DND-41 (cell line): ENCODE measurements at regions not wholly inside any gene's neighbourhood (a gene's known extent, or its start where the extent isn't known, plus 50 kb on each side); places are given as distances from the start of the nearest gene placed in this dataset.

Experiments used
- ATAC-seq: fragments of 200-7000 bp; cut with Tn5 transposase; 3 replicates; pipeline ENCODE4 v1.9.1; 2021; ENCODE audit warnings: low read depth; ENCODE audit not compliant: insufficient read depth
- DNase-seq: peaks from one replicate; pipeline ENCODE4 v3.0.0-alpha.2; 2020
- H2AFZ ChIP-seq: 2 replicates; pipeline ENCODE4 v1.6.0; 2012; ENCODE audit warnings: low read depth, low read length
- H3K27ac ChIP-seq: 2 replicates; pipeline ENCODE4 v1.5.1; 2012; ENCODE audit warnings: low read length, inconsistent platforms
- H3K27me3 ChIP-seq: fragments of 200-600 bp; sonication (generic); 2 replicates; pipeline ENCODE4 v1.6.0; 2012; ENCODE audit warnings: low read length, mild to moderate bottlenecking, inconsistent platforms; ENCODE audit not compliant: insufficient read depth, poor library complexity
- H3K36me3 ChIP-seq: 2 replicates; pipeline ENCODE4 v1.5.1; 2012; ENCODE audit warnings: low read length, inconsistent platforms; ENCODE audit not compliant: insufficient read depth
- H3K4me1 ChIP-seq: 2 replicates; pipeline ENCODE4 v1.5.1; 2012; ENCODE audit warnings: mild to moderate bottlenecking, low read length; ENCODE audit not compliant: insufficient read depth
- H3K4me2 ChIP-seq: 2 replicates; pipeline ENCODE4 v1.6.0; 2012; ENCODE audit warnings: mild to moderate bottlenecking, moderate library complexity, low read length, inconsistent platforms; ENCODE audit not compliant: insufficient read depth
- H3K4me3 ChIP-seq, 2 experiments: fragments of 200-600 bp in 1 of 2; shearing (Covaris generic) in 1 of 2; 2 replicates each; pipeline ENCODE4 v1.5.1; 2012 to 2016; ENCODE audit warnings: inconsistent platforms in 2 of 2, low read length in 2 of 2, mild to moderate bottlenecking in 2 of 2, low read depth in 1 of 2, moderate library complexity in 1 of 2
- H3K79me2 ChIP-seq: 2 replicates; pipeline ENCODE4 v1.6.0; 2012; ENCODE audit warnings: low read length, inconsistent platforms; ENCODE audit not compliant: insufficient read depth
- H3K9ac ChIP-seq: 2 replicates; pipeline ENCODE4 v1.6.0; 2012; ENCODE audit warnings: low read depth, mild to moderate bottlenecking, inconsistent platforms, low read length, moderate library complexity
- H3K9me3 ChIP-seq: 2 replicates; pipeline ENCODE4 v1.5.1; 2012; ENCODE audit warnings: low read length, moderate library complexity, mild to moderate bottlenecking, inconsistent platforms; ENCODE audit not compliant: insufficient read depth, severe bottlenecking
- H4K20me1 ChIP-seq: 2 replicates; pipeline ENCODE4 v1.6.0; 2012; ENCODE audit warnings: low read length; ENCODE audit not compliant: insufficient read depth
- EZH2 ChIP-seq: IDR thresholded peaks from 3 replicates; pipeline ENCODE4 v1.6.1; 2012; ENCODE audit warnings: borderline replicate concordance, low read depth, mild to moderate bottlenecking, moderate library complexity, low read length, inconsistent platforms; ENCODE audit not compliant: severe bottlenecking
- TF ChIP-seq, protein P1 (sequence below): IDR thresholded peaks from 2 replicates; pipeline ENCODE4 v1.5.1; 2012; ENCODE audit warnings: borderline replicate concordance, low read length, moderate library complexity, mild to moderate bottlenecking; ENCODE audit not compliant: poor library complexity, severe bottlenecking; ENCODE audit errors: extremely low read depth

DNA sequence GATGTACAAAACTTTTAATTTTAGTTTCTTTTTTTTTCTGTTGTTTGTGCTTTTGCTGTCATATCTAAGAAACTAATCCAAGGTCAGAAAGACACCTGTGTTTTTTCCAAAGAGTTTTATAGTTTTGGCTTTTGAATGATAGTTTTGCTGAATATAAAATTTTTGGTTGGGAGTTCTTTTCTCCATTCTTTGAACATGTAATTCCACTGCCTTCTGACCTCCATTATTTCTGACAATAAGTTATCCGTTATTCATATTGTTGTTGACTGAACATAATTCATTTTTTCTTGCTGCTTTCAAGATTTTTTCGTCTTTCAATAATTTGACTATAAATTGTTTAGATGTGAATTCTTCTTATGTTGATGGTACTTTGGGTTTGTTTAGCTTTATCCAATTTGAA is 82.2 kb upstream of the SLC24A2 start:
- no peak overlapping the region for H3K9ac ChIP-seq
- no peak overlapping the region for H3K4me2 ChIP-seq
- no peak overlapping the region for H2AFZ ChIP-seq
- H4K20me1 ChIP-seq = no peaks in the 10 kb centered on the region
- H3K36me3 ChIP-seq = no peaks in the 10 kb centered on the region
- no peaks in the 10 kb centered on the region for H3K27me3 ChIP-seq
- DNase-seq = no peak
- ATAC-seq = no peak
- H3K9me3 ChIP-seq = no peaks in the 10 kb centered on the region
- H3K4me3 ChIP-seq = no peak overlapping the region
- TF ChIP-seq, protein P1, sequence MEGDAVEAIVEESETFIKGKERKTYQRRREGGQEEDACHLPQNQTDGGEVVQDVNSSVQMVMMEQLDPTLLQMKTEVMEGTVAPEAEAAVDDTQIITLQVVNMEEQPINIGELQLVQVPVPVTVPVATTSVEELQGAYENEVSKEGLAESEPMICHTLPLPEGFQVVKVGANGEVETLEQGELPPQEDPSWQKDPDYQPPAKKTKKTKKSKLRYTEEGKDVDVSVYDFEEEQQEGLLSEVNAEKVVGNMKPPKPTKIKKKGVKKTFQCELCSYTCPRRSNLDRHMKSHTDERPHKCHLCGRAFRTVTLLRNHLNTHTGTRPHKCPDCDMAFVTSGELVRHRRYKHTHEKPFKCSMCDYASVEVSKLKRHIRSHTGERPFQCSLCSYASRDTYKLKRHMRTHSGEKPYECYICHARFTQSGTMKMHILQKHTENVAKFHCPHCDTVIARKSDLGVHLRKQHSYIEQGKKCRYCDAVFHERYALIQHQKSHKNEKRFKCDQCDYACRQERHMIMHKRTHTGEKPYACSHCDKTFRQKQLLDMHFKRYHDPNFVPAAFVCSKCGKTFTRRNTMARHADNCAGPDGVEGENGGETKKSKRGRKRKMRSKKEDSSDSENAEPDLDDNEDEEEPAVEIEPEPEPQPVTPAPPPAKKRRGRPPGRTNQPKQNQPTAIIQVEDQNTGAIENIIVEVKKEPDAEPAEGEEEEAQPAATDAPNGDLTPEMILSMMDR = no peak
- TF ChIP-seq EZH2 = no peak
- H3K79me2 ChIP-seq = no peaks in the 10 kb centered on the region
- H3K27ac ChIP-seq = no peak overlapping the region
- no peaks in the 10 kb centered on the region for H3K4me1 ChIP-seq

DNA sequence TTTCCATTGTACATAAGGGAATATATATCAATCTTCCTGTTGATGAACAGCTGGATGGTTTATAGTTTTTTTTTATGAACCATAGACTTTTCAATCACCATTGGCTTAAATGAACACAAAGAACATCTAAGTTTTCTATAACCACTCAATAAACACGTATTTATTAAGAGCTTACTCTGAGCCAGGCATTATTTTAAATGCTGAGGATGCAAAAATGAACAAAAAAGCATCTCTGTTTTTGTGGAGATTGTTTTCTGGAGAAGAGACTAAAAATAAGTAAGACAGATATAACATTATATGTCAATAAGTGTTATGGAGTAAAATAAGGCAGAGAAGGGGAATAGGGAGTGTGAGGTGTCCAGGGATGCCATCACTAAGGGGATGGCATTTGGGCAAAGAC is 52.1 kb upstream of the SLC24A2 start:
- H3K9me3 ChIP-seq = no peaks in the 10 kb centered on the region
- TF ChIP-seq EZH2 = no peak
- TF ChIP-seq, protein P1 = no peak

More for the DNA sequence above, 52.1 kb upstream of the SLC24A2 start:
- Histone ChIP-seq H3K4me1 (no peaks in the 10 kb centered on the region), H3K36me3 (no peaks in the 10 kb centered on the region), H3K79me2 (no peaks in the 10 kb centered on the region), H3K9ac (no peak overlapping the region), H3K4me3 (no peak overlapping the region), H2AFZ (no peak overlapping the region), H3K4me2 (no peak overlapping the region), H3K27ac (no peak overlapping the region), H3K27me3 (no peaks in the 10 kb centered on the region), H4K20me1 (no peaks in the 10 kb centered on the region)
- no peak for DNase-seq
- no peak for ATAC-seq
